NCI-H748 treated with DMSO at 0.1 percent for 48 hours (cell line): ENCODE measurements at regions not wholly inside any gene's neighbourhood (a gene's known extent, or its start where the extent isn't known, plus 50 kb on each side); places are given as distances from the start of the nearest gene placed in this dataset.

Experiments
- DNase-seq: peaks from one replicate; lab custom pipeline; 2025; lab: John Stamatoyannopoulos, UW

DNA sequence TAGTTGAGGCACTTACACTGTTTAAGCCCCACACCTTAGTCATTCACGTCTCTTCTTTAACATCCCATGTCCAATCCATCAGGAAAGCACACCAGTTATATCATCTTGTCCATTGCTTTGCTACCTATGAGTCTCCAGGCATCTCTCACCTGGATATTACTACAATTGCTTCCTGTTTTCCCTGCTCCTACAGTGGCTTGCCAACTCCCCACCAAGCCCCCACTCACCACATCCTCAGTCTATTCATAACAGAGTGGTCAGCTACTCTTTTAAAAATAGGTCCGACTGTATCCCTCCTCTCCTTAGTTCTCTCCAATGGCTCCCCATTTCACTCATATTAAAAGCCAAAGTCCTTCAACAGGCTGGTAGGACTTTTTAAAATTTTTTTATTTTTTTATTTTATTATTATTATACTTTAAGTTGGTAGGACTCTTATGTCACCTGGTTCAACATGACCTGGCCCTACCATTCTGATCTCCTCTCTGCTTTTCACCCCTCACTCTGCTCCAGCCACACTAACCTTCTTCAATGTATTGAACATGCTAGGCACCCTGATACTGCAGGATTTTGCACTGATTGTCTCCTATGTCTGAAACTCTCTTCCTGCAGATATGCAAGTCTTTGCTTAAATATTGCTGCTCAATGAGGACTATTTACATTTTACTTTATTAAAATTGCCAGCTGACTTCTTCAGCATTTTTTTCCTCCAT, 253.2 kb downstream of the CYRIA start:
- DNase-seq, result no peak

DNA sequence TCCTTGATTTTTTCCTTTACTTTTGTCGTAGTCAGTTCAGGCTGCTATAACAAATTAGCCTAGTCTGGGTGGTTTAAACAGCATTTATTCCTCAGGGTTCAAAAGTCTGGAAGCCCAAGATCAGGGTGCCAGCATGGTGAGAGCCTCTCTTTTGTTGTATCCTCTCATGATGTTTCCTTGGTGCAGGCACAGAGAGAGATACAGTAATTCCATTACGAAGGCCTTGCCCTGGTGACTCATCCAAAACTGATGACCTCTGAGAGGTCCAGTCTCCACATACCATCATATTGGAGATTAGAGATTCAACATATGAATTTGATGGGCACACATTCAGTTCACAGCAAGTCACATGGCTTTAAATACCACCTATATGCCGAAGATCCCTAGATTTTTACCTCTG, 253.8 kb downstream of the CYRIA start:
- DNase-seq, result no peak

DNA sequence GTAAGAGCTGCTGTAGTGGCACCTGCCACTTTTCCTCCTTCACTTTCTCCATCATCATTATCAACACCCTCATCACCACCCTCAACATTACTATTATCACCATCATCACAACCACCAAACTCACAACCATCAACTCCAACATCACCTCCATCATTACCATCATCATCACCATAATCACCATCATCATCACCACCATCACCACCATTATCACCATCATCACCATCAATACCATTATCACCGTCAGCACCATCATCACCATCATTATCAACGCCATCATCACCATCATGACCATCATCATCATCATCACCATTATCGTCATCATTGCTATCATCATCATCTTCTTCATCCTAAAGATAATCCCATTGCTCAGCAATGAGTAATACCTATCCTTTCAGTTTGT, 255.8 kb downstream of the CYRIA start:
- no peak for DNase-seq

GRCh38 chr2:16409006-16409390, 256.6 kb downstream of the CYRIA start:
- no peak for DNase-seq

- no peak for DNase-seq
These were observed 257.2 kb downstream of the CYRIA start for GRCh38 chr2:16408331-16409005.

DNA sequence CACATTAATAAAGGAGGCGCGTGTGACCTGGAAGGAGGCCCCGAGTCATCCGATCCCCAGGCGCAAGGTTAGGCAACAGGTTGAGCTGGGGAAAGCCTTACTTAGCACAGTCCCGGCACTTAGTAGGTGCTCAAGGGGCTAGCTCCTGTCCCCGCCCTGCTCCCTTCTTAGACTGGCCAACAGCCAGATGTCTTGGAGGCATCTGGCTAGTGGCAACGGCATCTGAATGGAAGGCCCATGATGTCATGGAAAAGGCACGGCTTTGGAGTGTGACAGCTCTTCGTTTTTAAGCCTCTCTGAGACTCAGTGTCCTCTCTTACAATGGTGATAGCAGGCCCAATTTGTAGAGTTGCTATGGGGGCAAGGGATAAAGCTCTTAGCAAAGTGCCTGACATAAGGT, 258.3 kb downstream of the CYRIA start:
- DNase-seq, result no peak

GRCh38 chr2:16406496-16407289, 258.9 kb downstream of the CYRIA start:
- DNase-seq, result no peak

DNA sequence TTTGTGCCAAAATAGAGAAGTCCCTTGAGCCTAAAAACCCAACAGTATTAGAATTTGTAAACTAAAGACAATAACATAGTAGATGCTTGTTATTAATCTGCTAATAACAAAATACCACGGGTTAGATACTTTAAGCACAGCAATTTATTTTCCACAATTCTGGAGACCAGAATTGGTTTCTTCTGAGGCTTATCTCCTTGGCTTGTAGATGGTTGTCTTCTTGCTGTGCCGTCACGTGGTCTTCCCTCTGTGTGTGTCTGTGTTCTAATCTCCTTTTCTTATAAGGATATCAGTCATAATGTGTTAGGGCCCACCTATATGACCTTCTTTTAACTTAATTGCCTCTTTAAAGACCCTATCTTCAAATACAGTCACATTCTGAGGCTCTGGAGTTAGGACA, 260.1 kb downstream of the CYRIA start:
- no peak for DNase-seq

GRCh38 chr2:16404551-16405300, 260.9 kb downstream of the CYRIA start:
- no peak for DNase-seq

- no peak for DNase-seq
These were observed 261.5 kb downstream of the CYRIA start for GRCh38 chr2:16404146-16404545.

GRCh38 chr2:16402891-16403290, 262.7 kb downstream of the CYRIA start:
- DNase-seq, result no peak

GRCh38 chr2:16401761-16402300, 263.8 kb downstream of the CYRIA start:
- DNase-seq, result no peak

DNA sequence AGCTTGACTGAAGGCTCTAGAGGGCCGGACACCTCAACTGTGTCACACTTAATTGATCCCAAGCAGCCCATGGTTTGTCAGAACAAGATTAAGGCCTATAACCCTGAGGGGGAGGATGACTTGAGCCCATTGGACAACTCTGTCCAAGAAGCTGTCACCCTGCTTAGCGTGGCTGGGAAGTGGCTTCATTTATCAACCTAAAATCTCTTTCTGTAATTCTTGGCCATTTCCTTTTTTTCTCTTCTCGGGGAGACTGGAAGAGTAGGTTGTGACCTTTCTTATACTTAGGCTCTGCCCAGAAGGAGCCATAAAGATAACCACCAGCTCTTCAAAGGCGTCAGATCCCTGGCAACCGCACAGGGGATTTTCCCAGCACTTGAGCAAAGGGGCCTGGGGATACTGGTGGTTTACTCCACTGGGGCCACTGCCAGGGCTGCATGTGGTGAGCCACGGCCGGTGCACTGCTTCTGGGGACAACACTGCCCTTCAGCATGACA, 265.5 kb downstream of the CYRIA start:
- no peak for DNase-seq

DNA sequence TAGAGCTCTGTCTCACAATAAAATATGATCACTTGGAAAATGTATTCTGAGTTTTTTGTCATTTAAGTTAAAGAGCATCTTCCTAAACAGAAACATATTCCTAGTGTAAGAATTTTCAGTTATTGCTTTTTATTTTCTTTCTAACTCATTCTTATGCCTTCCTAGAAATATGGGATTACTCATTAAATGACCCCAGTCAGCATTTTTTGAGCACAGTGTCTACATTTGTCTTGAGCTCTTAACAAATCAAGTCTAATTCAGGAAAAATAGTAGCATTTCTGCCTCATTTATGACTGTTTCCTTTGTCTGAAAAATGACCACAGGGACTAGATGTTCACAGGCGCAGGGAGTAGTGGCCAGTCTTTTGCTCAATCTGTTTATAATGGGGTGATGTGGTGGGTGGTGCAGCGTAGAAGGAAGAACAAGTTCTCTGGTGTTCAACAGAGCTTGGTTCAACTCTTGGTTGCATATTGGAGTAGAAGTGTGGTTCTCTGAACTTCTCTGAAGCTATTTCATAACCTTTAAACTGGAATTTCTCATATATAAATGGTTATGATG, 267.1 kb downstream of the CYRIA start:
- no peak for DNase-seq

- no peak for DNase-seq
These were observed 267.8 kb downstream of the CYRIA start for GRCh38 chr2:16397681-16398475.

GRCh38 chr2:16396986-16397385, 268.6 kb downstream of the CYRIA start:
- no peak for DNase-seq

DNA sequence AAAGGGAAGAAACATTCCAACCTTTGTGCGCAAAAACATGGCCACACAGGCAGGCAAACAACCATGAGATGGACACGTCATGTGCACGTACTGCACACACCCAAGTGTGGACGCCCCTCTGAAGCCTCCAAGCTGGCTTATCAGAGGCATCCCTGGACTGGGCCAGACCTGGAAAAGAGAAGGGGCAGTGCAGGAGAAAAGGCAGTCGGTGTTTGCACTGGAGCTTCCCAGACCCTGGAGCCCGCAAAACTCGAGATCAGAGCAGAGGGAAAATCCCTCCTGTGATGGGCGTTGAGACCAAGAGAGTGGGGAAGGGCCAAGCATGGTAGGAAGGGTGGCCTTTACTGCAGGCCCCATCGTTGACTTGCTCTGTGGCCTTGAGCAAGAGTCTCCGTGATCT, 269.5 kb downstream of the CYRIA start:
- no peak for DNase-seq

DNA sequence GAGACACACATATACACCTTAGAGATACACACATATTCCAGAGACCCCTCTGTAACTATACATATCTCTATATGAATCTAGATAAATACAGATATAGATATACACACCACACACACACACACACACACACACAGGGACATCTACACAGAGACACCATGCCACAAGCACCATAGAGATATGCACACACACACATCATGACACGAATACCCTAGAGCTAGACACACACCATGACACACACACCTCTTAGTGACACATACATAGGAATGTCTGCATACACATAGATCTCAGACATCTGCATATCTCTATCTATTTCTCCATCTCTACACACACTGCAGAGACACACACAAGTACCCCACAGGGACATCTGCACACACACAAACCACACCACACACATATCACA, 270.0 kb downstream of the CYRIA start:
- DNase-seq, result no peak

- DNase-seq, result no peak
These were observed 270.6 kb downstream of the CYRIA start for GRCh38 chr2:16394986-16395550.
